Colonic mucosa (tissue), 4 donors: ENCODE measurements at regions not wholly inside any gene's neighbourhood (a gene's known extent, or its start where the extent isn't known, plus 50 kb on each side); places are given as distances from the start of the nearest gene placed in this dataset.

Source experiments
- DNase-seq: peaks from one replicate; pipeline ENCODE4 v3.0.0-alpha.2; 2020
- H3K27ac ChIP-seq: fragments of 200-600 bp; one replicate; pipeline ENCODE4 v1.8.0; 2021
- H3K27me3 ChIP-seq: fragments of 200-600 bp; one replicate; pipeline ENCODE4 v1.8.0; 2021
- H3K36me3 ChIP-seq: fragments of 200-600 bp; one replicate; pipeline ENCODE4 v1.8.0; 2021
- H3K4me1 ChIP-seq: fragments of 200-600 bp; one replicate; pipeline ENCODE4 v1.8.0; 2021; ENCODE audit warnings: mild to moderate bottlenecking
- H3K4me3 ChIP-seq: fragments of 200-600 bp; one replicate; pipeline ENCODE4 v1.8.0; 2021
- H3K9ac ChIP-seq, 2 donors: one replicate each; pipeline ENCODE4 v1.7.0; 2013; ENCODE audit warnings: control low read depth in 2 of 2, low read depth in 2 of 2, low read length in 2 of 2
- H3K9me3 ChIP-seq: fragments of 200-600 bp; one replicate; pipeline ENCODE4 v1.8.0; 2021
- CTCF ChIP-seq: fragments of 200-600 bp; IDR thresholded peaks from one replicate; pipeline ENCODE4 v1.8.0; 2022; ENCODE audit warnings: antibody characterized with exemption, mild to moderate bottlenecking
- intact Hi-C: fragments of 100-400 bp; cut with DNase I; formaldehyde crosslinking; loops from one replicate; pipeline ENCODE4 v1.14.1; 2022
- donor health status: healthy.
- donor health status: DM: no; HTN: no; CAD: no.
- donor health status: DM: no; HTN: no; CAD: no.

GRCh38 chr14:30330033-30330432 lies 228.9 kb upstream of the G2E3 start:
- no peaks in the 10 kb centered on the region for H3K4me1 ChIP-seq
- TF ChIP-seq CTCF, result no peak
- H3K27me3 ChIP-seq, result no peaks in the 10 kb centered on the region
- H3K4me3 ChIP-seq, result no peak overlapping the region
- no peak for DNase-seq
- H3K9me3 ChIP-seq, result no peaks in the 10 kb centered on the region
- no peak overlapping the region for H3K27ac ChIP-seq
- H3K9ac ChIP-seq, result no peak overlapping the region
- intact Hi-C loops, result no loop called here
- no peaks in the 10 kb centered on the region for H3K36me3 ChIP-seq

DNA sequence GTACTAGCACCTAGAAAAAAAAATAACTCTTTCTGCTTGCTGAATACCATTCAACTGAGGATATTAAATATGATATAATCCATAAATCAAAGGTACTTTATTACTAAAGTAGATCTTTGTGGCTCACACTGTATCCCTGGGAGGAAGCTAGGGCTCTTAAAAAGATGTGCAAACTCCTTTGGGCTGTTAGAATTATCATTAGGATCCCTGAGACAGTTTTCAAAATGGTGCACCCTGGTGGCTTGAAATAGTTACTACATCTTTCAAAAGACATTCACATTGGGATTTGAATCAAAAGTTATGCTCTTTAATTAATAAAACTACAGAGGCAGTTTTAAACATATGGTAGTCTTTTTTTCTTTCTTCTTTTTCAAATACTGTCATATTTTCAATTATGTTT lies 228.5 kb upstream of the G2E3 start:
- Histone ChIP-seq H3K4me1 (no peaks in the 10 kb centered on the region), H3K4me3 (no peak overlapping the region), H3K27me3 (no peaks in the 10 kb centered on the region), H3K36me3 (no peaks in the 10 kb centered on the region), H3K27ac (no peak overlapping the region), H3K9ac (no peak overlapping the region), H3K9me3 (no peaks in the 10 kb centered on the region)
- TF ChIP-seq CTCF, result peak; percentile 24
- intact Hi-C loops, result no loop called here
- no peak for DNase-seq

DNA sequence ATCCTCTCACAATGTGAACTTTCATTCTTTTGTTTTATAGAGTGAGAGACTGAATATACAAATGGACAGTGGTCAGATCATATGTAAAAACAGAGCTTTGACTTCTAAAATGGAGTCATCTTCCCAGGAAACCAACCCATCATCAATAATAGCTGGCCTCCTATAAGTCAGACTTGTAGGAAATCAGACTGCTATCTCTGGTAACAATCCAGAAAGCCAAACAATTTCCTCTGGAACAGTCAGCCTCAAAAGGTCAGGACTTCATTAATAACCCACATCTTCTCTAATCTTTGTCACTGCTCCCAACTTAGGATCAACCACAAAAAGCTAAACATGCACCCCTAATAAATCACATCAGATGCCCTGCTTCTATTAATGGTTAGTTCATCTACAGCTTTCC lies 227.9 kb upstream of the G2E3 start:
- no peak overlapping the region for H3K27ac ChIP-seq

DNA sequence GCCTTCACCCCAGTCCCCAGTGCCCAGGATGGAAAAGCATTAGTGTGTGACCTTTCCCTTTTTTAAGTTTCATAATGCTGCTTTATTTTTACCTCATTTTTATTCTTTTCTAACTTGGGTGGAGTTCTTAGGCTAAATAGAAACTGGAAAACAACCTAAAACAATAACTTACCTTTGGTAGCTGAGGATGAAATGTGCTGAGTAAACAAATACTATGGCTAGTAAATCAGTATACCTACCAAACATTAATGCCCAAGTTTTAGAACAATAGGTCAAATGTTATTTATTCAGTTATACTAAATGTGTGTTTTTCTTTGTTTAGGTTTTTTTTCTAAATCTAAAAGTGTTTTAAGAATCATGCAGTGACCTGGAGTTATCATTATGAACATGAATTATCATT lies 226.6 kb upstream of the G2E3 start:
- intact Hi-C loops, result no loop called here
- Histone ChIP-seq H3K4me3 (no peak overlapping the region), H3K27ac (no peak overlapping the region), H3K9ac (no peak overlapping the region), H3K9me3 (no peaks in the 10 kb centered on the region), H3K4me1 (no peaks in the 10 kb centered on the region), H3K36me3 (no peaks in the 10 kb centered on the region), H3K27me3 (no peaks in the 10 kb centered on the region)
- no peak for TF ChIP-seq CTCF
- no peak for DNase-seq

More for the DNA sequence above, 227.9 kb upstream of the G2E3 start:
- no peaks in the 10 kb centered on the region for H3K9me3 ChIP-seq
- TF ChIP-seq CTCF, result no peak
- H3K4me1 ChIP-seq, result no peaks in the 10 kb centered on the region
- no peaks in the 10 kb centered on the region for H3K36me3 ChIP-seq
- H3K27me3 ChIP-seq, result no peaks in the 10 kb centered on the region
- H3K4me3 ChIP-seq, result no peak overlapping the region
- DNase-seq, result no peak
- intact Hi-C loops, result no loop called here
- H3K9ac ChIP-seq, result no peak overlapping the region

DNA sequence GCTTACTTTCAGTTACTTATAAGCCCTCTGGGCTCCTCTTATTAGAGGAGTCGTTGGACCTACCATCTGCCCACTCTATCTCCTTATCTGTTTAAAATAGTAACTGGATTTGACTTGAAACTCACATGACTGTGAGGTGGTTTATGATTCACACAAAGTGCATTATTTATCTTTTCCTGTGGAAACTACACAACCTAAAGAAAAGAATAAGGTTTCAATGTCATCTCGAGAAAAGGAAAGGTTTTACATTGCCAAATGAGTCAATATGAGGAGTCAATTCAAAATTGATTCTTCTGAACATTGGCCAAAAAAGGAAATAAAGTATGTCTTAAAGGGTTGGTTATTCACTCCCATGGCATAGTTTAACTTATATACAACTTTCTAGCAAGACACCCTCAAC lies 225.0 kb upstream of the G2E3 start:
- H3K4me1 ChIP-seq, result no peaks in the 10 kb centered on the region
- intact Hi-C loops, result no loop called here
- H3K27ac ChIP-seq, result no peak overlapping the region
- no peaks in the 10 kb centered on the region for H3K27me3 ChIP-seq
- no peak for TF ChIP-seq CTCF
- no peaks in the 10 kb centered on the region for H3K36me3 ChIP-seq
- DNase-seq, result no peak
- no peaks in the 10 kb centered on the region for H3K9me3 ChIP-seq
- H3K4me3 ChIP-seq, result no peak overlapping the region
- H3K9ac ChIP-seq, result no peak overlapping the region

DNA sequence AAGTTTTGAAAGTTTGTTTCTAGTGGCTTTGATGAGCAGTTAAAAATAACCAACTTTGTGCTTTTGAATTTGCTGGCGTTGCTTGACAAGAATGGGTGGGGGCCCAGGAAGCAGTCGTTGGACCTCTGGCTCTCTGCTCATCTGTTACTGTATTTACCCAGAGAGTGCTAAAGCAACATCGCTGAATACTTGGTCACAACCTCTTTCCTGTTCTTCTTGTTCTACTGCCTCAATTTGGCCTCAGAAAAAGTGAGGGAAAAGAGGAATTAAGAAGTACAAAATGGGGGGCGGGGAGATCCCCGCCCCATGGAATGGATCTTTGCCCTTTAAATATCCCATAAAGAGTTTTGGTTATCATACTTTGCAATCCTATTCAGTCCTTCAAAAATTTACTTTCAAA lies 221.5 kb upstream of the G2E3 start:
- no peaks in the 10 kb centered on the region for H3K4me1 ChIP-seq
- no peak overlapping the region for H3K4me3 ChIP-seq
- H3K9me3 ChIP-seq, result no peaks in the 10 kb centered on the region
- TF ChIP-seq CTCF, result no peak
- H3K27ac ChIP-seq, result no peak overlapping the region
- no peaks in the 10 kb centered on the region for H3K27me3 ChIP-seq
- intact Hi-C loops, result no loop called here
- no peak overlapping the region for H3K9ac ChIP-seq
- H3K36me3 ChIP-seq, result no peaks in the 10 kb centered on the region
- no peak for DNase-seq
